Loucy (cell line): ENCODE measurements at regions not wholly inside any gene's neighbourhood (a gene's known extent, or its start where the extent isn't known, plus 50 kb on each side); places are given as distances from the start of the nearest gene placed in this dataset.

Experiments
- H2AFZ ChIP-seq: fragments of 200-600 bp; sonication (generic); 2 replicates; pipeline ENCODE4 v1.6.0; 2016; ENCODE audit warnings: antibody characterized with exemption, mild to moderate bottlenecking, low read length, moderate library complexity
- H3F3A ChIP-seq: fragments of 200-600 bp; 2 replicates; pipeline ENCODE4 v1.6.0; 2016; ENCODE audit warnings: antibody characterized with exemption, low read depth, mild to moderate bottlenecking
- H3K27me3 ChIP-seq: fragments of 200-600 bp; sonication (generic); 2 replicates; pipeline ENCODE4 v1.6.1; 2014; ENCODE audit warnings: low read length, mild to moderate bottlenecking; ENCODE audit not compliant: insufficient read depth, poor library complexity, severe bottlenecking
- H3K36me3 ChIP-seq: fragments of 200-600 bp; sonication (generic); 2 replicates; pipeline ENCODE4 v1.6.1; 2016; ENCODE audit warnings: low read length; ENCODE audit not compliant: insufficient read depth
- H3K4me1 ChIP-seq: fragments of 200-600 bp; sonication (generic); 2 replicates; pipeline ENCODE4 v1.5.1; 2014; ENCODE audit warnings: low read length, mild to moderate bottlenecking; ENCODE audit not compliant: insufficient read depth, poor library complexity, severe bottlenecking
- H3K4me2 ChIP-seq: fragments of 200-600 bp; sonication (generic); 2 replicates; pipeline ENCODE4 v1.6.0; 2014; ENCODE audit warnings: antibody characterized with exemption, low read length, low read depth, mild to moderate bottlenecking; ENCODE audit not compliant: poor library complexity, severe bottlenecking
- H3K4me3 ChIP-seq: fragments of 200-600 bp; sonication (generic); 2 replicates; pipeline ENCODE4 v1.5.1; 2014; ENCODE audit warnings: low read length, mild to moderate bottlenecking, mixed read lengths; ENCODE audit not compliant: poor library complexity, severe bottlenecking
- H3K79me2 ChIP-seq: fragments of 200-600 bp; sonication (generic); 2 replicates; pipeline ENCODE4 v1.6.1; 2014; ENCODE audit warnings: low read length; ENCODE audit not compliant: insufficient read depth
- H3K9ac ChIP-seq: fragments of 200-600 bp; sonication (generic); 2 replicates; pipeline ENCODE4 v1.6.0; 2014; ENCODE audit warnings: mild to moderate bottlenecking, low read depth, low read length, moderate library complexity; ENCODE audit not compliant: poor library complexity, severe bottlenecking
- H3K9me2 ChIP-seq: fragments of 200-600 bp; sonication (generic); replicated peaks from 2 replicates; pipeline ENCODE4 v1.6.1; 2016; ENCODE audit warnings: low read depth, low read length, mixed read lengths
- H3K9me3 ChIP-seq: fragments of 200-600 bp; sonication (generic); 2 replicates; pipeline ENCODE4 v1.6.1; 2014; ENCODE audit warnings: mild to moderate bottlenecking, antibody characterized with exemption, low read length, low read depth; ENCODE audit not compliant: insufficient read depth
- H4K20me1 ChIP-seq: fragments of 200-600 bp; sonication (generic); 2 replicates; pipeline ENCODE4 v1.6.0; 2014; ENCODE audit warnings: antibody characterized with exemption, low read length, mild to moderate bottlenecking; ENCODE audit not compliant: insufficient read depth, poor library complexity, severe bottlenecking
- EZH2phosphoT487 ChIP-seq: fragments of 200-600 bp; IDR thresholded peaks from 2 replicates; pipeline ENCODE4 v1.6.1; 2018; ENCODE audit warnings: antibody characterized with exemption, mild to moderate bottlenecking, moderate library complexity, borderline replicate concordance
- TF ChIP-seq, protein P1 (sequence below): fragments of 200-600 bp; sonication (generic); conservative IDR thresholded peaks from 2 replicates; pipeline ENCODE4 v1.5.1; 2014; ENCODE audit warnings: mild to moderate bottlenecking, antibody characterized with exemption, low read length

DNA sequence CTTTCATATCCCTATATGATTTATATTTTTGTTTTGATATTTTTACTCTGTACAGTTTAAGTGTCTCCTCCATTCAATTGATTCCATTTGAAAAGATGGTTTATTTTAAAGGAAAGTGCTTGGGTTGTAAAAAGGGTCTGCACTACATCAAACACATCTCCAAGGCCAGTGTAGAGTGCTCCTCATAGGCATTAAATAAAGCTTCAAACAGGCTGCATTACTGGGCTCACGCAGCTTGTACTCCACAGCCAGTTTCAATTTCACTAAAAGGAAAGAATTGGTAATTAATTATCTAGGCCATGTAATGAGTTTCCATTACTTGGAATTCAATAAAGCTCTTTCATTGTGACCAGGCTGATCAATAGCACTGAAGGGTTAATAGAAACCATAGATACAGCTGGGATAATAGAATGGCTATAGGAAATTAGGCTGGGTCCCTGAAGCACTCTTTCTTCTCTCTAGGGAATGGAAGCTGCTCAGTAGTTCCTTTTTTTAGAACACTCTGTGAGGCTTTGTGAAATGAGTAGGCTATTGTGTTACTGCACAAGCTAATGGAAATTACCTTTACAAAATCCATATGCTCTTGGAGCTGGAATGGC lies 442.2 kb downstream of the RNF144B start:
- TF ChIP-seq, protein P1, sequence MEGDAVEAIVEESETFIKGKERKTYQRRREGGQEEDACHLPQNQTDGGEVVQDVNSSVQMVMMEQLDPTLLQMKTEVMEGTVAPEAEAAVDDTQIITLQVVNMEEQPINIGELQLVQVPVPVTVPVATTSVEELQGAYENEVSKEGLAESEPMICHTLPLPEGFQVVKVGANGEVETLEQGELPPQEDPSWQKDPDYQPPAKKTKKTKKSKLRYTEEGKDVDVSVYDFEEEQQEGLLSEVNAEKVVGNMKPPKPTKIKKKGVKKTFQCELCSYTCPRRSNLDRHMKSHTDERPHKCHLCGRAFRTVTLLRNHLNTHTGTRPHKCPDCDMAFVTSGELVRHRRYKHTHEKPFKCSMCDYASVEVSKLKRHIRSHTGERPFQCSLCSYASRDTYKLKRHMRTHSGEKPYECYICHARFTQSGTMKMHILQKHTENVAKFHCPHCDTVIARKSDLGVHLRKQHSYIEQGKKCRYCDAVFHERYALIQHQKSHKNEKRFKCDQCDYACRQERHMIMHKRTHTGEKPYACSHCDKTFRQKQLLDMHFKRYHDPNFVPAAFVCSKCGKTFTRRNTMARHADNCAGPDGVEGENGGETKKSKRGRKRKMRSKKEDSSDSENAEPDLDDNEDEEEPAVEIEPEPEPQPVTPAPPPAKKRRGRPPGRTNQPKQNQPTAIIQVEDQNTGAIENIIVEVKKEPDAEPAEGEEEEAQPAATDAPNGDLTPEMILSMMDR = no peak
- TF ChIP-seq EZH2phosphoT487 = no peak
- no peaks in the 10 kb centered on the region for H3K9me2 ChIP-seq
- H3K36me3 ChIP-seq = no peaks in the 10 kb centered on the region
- no peak overlapping the region for H3K9ac ChIP-seq
- no peaks in the 10 kb centered on the region for H4K20me1 ChIP-seq
- H3K4me2 ChIP-seq = no peak overlapping the region
- H2AFZ ChIP-seq = no peak overlapping the region
- H3K4me3 ChIP-seq = no peak overlapping the region
- H3K27me3 ChIP-seq = no peaks in the 10 kb centered on the region
- no peaks in the 10 kb centered on the region for H3K4me1 ChIP-seq
- no peaks in the 10 kb centered on the region for H3K79me2 ChIP-seq
- H3K9me3 ChIP-seq = no peaks in the 10 kb centered on the region
- no peaks in the 10 kb centered on the region for H3F3A ChIP-seq

DNA sequence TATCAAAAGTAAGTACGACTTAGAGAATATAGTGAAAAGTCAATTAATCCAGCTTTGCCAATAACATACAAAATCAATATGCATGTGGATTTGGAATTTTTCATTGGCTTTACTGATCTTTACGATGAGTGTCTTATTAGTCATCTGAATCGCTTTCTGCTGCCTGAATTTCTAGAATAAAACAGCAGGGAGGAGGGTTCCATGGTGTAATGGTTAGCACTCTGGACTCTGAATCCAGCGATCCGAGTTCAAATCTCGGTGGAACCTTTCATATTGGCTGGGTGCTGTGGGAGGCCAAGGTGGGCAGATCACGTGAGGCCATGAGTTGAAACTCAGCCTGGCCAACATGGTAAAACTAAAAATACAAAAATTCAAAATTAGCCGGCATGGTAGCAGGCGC lies 448.8 kb downstream of the RNF144B start:
- no peaks in the 10 kb centered on the region for H3K36me3 ChIP-seq
- H4K20me1 ChIP-seq = no peaks in the 10 kb centered on the region
- TF ChIP-seq EZH2phosphoT487 = no peak
- TF ChIP-seq, protein P1 = no peak
- no peaks in the 10 kb centered on the region for H3F3A ChIP-seq
- H3K9me2 ChIP-seq = no peaks in the 10 kb centered on the region
- H3K4me1 ChIP-seq = no peaks in the 10 kb centered on the region
- H3K27me3 ChIP-seq = no peaks in the 10 kb centered on the region
- H3K4me2 ChIP-seq = no peak overlapping the region
- H3K9me3 ChIP-seq = no peaks in the 10 kb centered on the region
- H2AFZ ChIP-seq = no peak overlapping the region
- no peak overlapping the region for H3K4me3 ChIP-seq
- H3K9ac ChIP-seq = no peak overlapping the region
- no peaks in the 10 kb centered on the region for H3K79me2 ChIP-seq

DNA sequence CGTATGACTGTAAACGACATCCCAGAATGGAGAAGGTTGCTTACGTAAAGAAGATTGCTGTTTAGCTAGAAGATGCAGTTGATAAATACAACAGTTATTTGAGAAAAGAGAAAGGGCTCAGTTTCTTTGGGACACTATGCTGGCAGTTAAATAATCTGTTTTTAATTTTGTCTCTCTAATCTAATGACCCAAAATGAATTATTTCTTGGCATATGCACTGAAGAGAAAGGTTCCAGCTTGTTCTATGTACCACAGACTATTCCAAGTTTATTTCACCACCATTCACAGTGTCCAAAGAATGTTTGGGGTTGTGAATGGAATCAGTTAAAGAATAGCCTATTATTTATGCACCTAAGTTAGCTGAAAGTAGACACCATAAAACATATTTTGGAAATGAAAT lies 449.9 kb downstream of the RNF144B start:
- Histone ChIP-seq H3F3A (no peaks in the 10 kb centered on the region), H3K9me2 (no peaks in the 10 kb centered on the region), H3K79me2 (no peaks in the 10 kb centered on the region), H3K9me3 (no peaks in the 10 kb centered on the region), H3K4me2 (no peak overlapping the region), H4K20me1 (no peaks in the 10 kb centered on the region), H3K36me3 (no peaks in the 10 kb centered on the region), H3K4me1 (no peaks in the 10 kb centered on the region), H3K4me3 (no peak overlapping the region), H3K9ac (no peak overlapping the region), H2AFZ (no peak overlapping the region), H3K27me3 (no peaks in the 10 kb centered on the region)
- TF ChIP-seq, protein P1 = no peak
- TF ChIP-seq EZH2phosphoT487 = no peak
